GM19395 (cell line): ENCODE measurements at regions not wholly inside any gene's neighbourhood (a gene's known extent, or its start where the extent isn't known, plus 50 kb on each side); places are given as distances from the start of the nearest gene placed in this dataset.
"Not testable (repeated sequence)": the region's sequence is repeated elsewhere in the genome, so short reads cannot be mapped to it uniquely, and the experiment has no call there.

ENCODE experiments used
- ATAC-seq: cut with Tn5 transposase; IDR thresholded peaks from one replicate; pipeline ENCODE4 v1.9.1; 2021; ENCODE audit warnings: mild to moderate bottlenecking, moderate library complexity; ENCODE audit not compliant: unreplicated experiment

DNA sequence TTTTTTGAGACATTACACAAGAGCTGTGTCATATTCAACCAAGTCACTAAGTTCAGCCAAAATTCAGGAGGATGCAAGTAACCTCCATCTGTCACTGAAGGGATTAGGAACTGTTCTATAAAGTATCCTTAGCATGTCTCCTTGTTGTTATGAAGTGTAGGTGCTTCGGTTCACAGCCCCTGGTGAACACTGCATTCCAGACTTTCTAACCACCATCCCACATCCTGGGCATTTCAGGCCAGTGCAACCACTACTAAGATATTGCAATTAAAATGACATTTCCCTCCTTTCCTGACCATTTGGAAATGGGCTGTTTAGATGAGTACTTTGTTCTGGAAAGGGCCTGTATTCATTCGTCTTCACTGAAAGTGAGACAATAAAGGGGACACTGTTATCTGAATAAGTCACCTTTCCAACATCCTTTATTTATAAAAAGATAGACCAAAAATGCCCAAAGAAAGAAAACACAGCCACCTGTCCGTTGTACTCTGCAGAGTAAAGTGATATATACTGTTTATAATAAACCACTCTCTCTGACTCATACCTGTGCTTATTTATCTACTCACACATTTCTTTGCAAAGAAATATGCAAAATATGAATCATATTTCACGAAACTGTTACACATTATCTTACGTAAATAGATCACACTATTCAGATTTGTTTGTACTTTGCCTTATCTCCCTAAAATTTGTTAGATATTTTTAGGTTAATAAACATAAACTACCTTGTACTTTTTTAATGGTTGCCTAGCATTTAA, 861.9 kb downstream of the CDH18 start:
- ATAC-seq = no peak

- no peak for ATAC-seq
These were observed 847.7 kb downstream of the CDH18 start for GRCh38 chr5:19140276-19140675.

DNA sequence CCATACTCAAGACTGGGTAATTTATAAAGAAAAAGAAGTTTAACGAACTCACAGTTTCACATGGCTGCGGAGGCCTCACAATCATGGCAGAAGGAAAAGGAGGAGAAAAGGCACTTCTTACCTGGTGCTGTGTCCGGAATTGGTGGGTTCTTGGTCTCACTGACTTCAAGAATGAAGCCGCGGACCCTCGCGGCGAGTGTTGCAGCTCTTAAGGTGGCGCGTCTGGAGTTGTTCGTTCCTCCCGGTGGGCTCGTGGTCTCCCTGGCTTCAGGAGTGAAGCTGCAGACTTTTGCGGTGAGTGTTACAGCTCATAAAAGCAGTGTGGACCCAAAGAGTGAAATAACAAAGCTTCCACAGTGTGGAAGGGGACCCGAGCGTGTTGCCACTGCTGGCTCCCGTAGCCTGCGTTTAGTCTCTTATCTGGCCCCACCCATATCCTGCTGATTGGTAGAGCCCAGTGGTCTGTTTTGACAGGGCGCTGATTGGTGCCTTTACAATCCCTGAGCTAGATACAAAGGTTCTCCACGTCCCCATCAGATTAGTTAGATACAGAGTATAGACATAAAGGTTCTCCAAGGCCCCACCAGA, 846.0 kb downstream of the CDH18 start:
- not testable (repeated sequence) for ATAC-seq

DNA sequence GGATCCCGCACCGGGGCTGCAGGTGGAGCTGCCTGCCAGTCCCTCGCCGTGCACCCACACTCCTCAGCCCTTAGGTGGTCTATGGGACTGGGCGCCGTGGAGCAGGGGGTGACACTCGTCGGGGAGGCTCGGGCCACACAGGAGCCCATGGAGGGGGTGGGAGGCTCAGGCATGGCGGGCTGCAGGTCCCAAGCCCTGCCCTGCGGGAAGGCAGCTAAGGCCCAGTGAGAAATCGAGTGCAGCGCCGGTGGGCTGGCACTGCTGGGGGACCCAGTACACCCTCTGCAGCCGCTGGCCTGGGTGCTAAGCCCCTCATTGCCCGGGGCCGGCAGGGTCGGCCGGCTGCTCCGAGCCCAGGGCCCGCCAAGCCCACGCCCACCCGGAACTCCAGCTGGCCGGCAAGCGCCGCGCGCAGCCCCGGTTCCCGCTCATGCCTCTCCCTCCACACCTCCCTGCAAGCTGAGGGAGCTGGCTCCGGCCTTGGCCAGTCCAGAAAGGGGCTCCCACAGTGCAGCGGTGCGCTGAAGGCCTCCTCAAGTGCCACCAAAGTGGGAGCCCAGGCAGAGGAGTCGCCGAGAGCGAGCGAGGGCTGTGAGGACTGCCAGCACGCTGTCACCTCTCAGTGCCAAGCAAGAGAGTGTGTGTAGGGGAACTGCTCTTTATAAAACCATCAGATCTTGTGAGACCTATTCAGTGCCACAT, 845.1 kb downstream of the CDH18 start:
- ATAC-seq = not testable (repeated sequence)

DNA sequence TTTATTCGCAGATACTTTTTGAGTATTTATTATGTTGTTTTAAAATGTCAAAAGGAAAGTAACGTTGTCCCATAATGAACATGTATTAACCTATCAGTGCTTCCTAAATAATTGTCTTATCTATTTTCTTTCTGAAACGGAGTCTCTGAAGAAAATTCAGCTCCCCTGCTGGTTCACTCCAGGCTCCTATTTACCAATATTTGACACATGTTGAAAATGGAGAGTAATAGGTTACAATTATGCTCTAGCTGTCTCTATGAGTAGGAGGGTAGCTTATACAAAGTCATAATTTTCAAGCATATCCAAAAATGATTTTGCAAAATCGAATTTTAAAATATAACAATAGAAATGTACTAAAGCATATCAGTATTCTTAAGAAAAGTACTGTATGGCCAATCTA, 844.1 kb downstream of the CDH18 start:
- no peak for ATAC-seq

DNA sequence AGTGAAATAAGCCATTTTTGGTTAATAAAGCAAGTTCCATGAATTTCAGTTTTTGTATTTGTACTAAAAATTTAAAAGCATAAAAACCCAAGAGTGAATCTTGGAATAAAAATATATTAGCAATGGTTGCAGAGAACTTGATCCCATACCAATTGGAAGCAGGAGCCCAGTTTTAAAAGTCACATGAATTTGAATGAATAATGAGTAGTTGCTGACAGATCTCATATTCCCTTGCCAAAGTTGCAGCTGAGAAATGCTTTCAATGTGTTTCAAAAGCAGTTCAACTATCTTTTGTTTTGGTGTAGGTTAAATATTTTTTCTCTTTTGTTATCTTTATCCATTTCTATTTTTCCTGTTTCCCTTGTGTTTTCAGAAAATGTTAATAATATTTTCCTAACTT, 818.6 kb downstream of the CDH18 start:
- no peak for ATAC-seq

- ATAC-seq = no peak
These were observed 815.0 kb downstream of the CDH18 start for GRCh38 chr5:19172926-19173470.

DNA sequence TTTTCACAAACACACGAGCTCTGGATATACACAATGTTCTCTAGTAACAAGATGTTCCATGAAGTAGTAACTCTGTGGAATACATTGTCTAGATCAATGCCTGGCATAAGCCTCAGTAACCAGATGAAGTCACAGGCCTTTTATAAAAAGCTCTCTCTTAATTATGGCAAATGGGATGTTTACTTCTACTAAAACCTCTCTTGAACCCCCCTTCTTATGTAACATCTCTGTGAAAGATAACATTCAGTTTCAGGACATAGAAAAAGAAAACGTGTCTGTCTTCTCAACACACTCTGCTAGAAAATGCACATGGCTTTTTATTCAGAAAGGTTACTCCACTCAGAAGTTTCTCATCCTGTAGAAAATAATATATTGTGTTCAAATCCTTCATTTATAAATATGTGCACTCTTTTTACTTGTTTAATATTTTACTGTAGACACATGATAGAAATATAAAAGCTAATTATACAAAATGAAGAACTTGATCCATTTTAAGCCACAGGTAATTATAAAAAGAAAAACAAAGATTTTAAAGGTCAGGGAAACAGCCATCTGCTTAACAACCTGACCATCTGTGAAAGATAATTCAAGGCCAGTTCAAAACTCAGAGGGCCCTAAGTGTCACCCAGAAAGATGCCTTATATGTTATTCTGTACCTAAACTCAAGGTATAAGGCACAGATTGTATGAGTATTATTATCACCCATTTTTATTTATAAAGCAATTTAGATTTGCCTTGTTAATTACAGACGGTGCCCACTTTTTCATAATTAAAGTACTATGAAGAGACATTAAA, 812.0 kb downstream of the CDH18 start:
- no peak for ATAC-seq

- ATAC-seq = no peak
These were observed 808.4 kb downstream of the CDH18 start for GRCh38 chr5:19179571-19179970.

DNA sequence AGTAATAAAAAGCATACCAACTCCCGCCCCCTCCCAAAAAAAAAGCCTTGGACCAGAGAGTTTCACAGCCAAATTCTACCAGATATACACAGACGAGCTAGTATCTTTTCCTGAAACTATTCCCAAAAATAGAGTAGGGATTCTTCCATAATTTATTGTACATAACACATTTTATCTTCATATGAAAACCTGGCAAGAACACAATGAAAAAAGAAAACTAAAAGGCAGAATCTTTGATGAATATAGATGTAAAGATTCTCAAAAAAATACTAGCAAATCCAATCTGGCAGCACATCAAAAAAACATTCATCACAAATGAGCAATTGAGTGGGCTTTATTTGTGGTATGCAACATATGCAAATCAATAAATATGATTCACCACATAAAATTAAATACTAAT, 798.8 kb downstream of the CDH18 start:
- ATAC-seq = no peak

DNA sequence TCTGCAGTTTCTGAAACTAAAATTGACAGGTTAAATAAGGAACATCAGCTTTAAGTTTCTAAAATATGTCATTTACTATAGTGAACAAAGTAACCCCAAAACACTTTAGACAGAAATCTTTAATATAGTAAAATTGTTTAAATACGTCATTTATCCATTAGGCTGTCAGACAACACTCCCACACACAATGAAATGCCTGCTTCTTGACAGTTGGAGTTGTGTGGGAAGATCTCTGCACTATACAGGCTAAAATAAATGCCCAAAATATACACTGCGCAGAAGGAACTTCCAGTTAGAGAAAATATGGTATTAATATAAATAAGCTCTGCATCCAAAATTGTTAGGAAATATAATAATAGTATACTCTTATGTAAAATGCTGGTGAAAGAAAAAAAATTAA, 794.4 kb downstream of the CDH18 start:
- no peak for ATAC-seq

DNA sequence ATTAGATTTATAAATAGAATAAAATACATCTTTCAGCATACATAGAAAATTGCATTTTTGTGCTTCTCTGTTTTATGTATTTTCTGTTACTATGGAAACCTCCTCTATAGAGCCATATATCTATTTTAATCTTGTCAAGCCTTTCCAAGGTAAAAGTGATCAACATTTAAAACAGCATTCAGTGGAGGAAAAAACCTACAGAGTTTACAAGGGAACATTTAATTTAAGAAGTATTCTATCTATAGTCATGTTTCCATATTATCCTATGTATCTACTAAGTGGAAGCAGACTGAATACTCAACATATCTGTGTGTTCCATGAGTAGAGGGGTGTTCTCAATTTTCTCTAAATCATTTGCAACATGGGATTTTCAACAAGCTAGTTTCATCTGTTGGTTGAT, 791.4 kb downstream of the CDH18 start:
- no peak for ATAC-seq

GRCh38 chr5:19200251-19200650, 787.7 kb downstream of the CDH18 start:
- no peak for ATAC-seq

- ATAC-seq = no peak
These were observed 779.6 kb downstream of the CDH18 start for GRCh38 chr5:19208397-19208796.

- no peak for ATAC-seq
These were observed 777.1 kb downstream of the CDH18 start for GRCh38 chr5:19210886-19211285.

- ATAC-seq = no peak
These were observed 758.7 kb downstream of the CDH18 start for GRCh38 chr5:19229179-19229835.

DNA sequence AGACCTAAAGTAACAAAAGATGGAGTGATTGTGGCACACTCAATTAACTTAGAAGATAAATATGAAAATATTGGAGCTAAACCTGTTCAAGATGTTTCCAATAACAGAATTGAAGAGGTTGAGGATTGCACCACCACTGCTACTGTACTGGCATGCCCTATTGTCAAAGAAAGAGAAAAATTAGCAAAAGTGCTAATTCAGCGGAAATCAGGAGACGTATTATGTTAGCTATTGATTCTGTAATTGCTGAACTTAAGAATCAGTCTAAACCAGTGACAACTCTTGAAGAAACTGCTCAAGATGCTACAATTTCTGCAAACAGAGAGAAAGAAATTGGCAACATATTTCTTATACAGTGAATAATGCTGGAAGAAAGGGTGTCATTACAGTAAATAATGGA, 754.4 kb downstream of the CDH18 start:
- no peak for ATAC-seq

DNA sequence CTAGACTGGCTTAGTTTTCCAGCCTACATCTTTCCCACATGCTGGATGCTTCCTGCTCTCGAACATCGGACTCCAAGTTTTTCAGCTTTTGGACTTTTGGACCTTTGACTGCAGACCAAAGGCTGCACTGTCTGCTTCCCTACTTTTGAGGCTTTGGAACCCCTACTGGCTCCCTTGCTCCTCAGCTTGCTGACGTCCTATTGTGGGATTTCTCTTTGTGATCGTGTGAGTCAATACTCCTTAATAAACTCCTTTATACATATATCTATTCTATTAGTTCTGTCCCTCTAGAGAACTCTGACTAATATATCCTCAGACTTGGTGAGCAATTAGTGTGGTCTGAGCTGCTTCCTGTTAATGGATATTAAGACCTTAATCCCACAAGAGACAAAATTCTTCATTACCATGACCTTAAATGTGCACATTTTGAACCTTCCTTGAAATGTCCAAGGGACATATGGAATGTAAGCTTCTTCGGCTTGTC, 752.9 kb downstream of the CDH18 start:
- ATAC-seq = no peak

DNA sequence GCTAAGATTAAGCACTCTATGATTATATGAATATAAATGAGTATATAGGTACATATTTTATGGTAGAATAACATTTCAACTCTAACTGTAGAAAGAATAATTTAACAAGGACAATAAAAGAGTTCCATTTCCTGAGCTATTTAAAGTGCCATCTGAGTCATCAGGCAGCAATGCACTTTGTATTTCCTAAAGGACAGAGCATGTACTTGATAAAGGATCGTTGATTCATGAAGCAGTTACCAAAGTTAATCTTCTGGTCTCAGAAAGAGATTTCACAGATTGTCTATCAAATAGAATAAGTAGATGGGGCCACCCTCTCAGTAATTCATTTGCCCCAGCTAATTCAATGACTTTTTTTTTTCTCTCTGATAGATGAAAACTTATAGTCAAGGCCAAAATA, 747.8 kb downstream of the CDH18 start:
- ATAC-seq = no peak

DNA sequence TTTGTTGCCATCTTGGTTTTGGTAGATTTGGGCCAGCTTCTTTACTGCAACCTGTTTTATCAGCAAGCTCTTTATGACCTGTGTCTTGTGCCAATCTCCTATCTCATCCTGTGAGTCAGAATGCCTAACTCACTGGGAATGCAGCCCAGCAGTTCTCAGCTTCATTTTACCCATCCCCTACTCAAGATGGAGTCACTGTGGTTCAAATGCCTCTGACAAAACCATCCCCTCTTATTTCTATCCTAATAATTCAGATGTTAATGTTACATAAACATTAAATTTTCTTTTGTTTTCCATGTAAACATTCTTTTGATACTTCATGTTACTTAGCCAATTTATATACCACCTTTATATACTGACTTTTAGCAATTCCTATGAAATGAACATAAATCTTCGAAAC, 746.3 kb downstream of the CDH18 start:
- ATAC-seq = no peak
